K562 (cell line): ENCODE measurements at regions not wholly inside any gene's neighbourhood (a gene's known extent, or its start where the extent isn't known, plus 50 kb on each side); places are given as distances from the start of the nearest gene placed in this dataset.

Experiments
- ATAC-seq: fragments of 200-7000 bp; cut with Tn5 transposase; 3 replicates; pipeline ENCODE4 v1.9.1; 2020; ENCODE audit warnings: moderate library complexity
- BruUV-seq: library from RNA; stranded (reverse); fragments of 400-500 nt; replicated peaks from 2 replicates; lab custom pipeline; 2021; lab: Mats Ljungman, UMichigan
- CTCF ChIA-PET: fragments of 300-600 bp; formaldehyde crosslinking; extraction: SDS; loops from one replicate; lab custom pipeline; 2021; ENCODE audit warnings: low intra/inter-chr PET ratio; lab: Yijun Ruan, JAX
- POLR2A ChIA-PET: fragments of 300-600, 350-650 bp; sonication (Branson Sonifier 250); formaldehyde crosslinking; extraction: SDS; loops from one replicate; lab custom pipeline; 2021; ENCODE audit warnings: antibody characterized with exemption, inconsistent platforms; lab: Yijun Ruan, JAX
- DNase-seq, 4 experiments: peaks; one replicate each; pipeline versions ENCODE4 v3.0.0 to v3.0.0-alpha.2; 2011 to 2018; ENCODE audit warnings: low spot score in 3 of 4, mixed read lengths in 3 of 4; ENCODE audit errors: extremely low read depth in 1 of 4
- FAIRE-seq: peaks from 2 replicates; lab custom pipeline; 2011; peaks lifted over from hg19 to GRCh38; lab: Jason Lieb, UNC
- H2AFZ ChIP-seq: 2 replicates; pipeline ENCODE4 v1.6.0; 2011; ENCODE audit warnings: low read depth, low read length, control low read depth, inconsistent platforms
- H3K27ac ChIP-seq: fragments of 200-600 bp; 3 replicates; pipeline ENCODE4 v1.8.0; 2011; ENCODE audit warnings: low read depth, mild to moderate bottlenecking, control low read depth, inconsistent platforms, low read length, moderate library complexity, mixed read lengths; ENCODE audit errors: extremely low read depth
- H3K27me3 ChIP-seq, 2 experiments: fragments of 300-600 bp in 1 of 2; 2 replicates in 1 of 2; 3 replicates in 1 of 2; pipeline versions ENCODE4 v1.6.0 to v1.8.0; 2011; ENCODE audit warnings: inconsistent platforms in 2 of 2, low read length in 2 of 2, mild to moderate bottlenecking in 1 of 2, mixed read lengths in 1 of 2, moderate library complexity in 1 of 2; ENCODE audit not compliant: control insufficient read depth in 2 of 2, insufficient read depth in 2 of 2
- H3K36me3 ChIP-seq: fragments of 300-600 bp; 3 replicates; pipeline ENCODE4 v1.8.0; 2011; ENCODE audit warnings: mild to moderate bottlenecking, low read length, inconsistent platforms; ENCODE audit not compliant: control insufficient read depth, insufficient read depth
- H3K4me1 ChIP-seq, 2 experiments: fragments of 200-600 bp in 1 of 2; replicated peaks in 1 of 2; 2 replicates in 1 of 2; 3 replicates in 1 of 2; pipeline versions ENCODE4 v1.5.1 to v1.8.0; 2011; ENCODE audit warnings: inconsistent platforms in 2 of 2, low read length in 2 of 2, mild to moderate bottlenecking in 1 of 2, mixed read lengths in 1 of 2, moderate library complexity in 1 of 2; ENCODE audit not compliant: control insufficient read depth in 2 of 2, insufficient read depth in 2 of 2
- H3K4me2 ChIP-seq: 2 replicates; pipeline ENCODE4 v1.6.1; 2011; ENCODE audit warnings: low read length, control low read depth, inconsistent platforms, mixed read lengths; ENCODE audit not compliant: insufficient read depth
- H3K4me3 ChIP-seq: fragments of 200-600 bp; sonication (generic), shearing (Covaris generic); 2 replicates; pipeline ENCODE4 v1.5.1; 2016; ENCODE audit warnings: control low read depth, inconsistent platforms
- H3K79me2 ChIP-seq: fragments of 200-600 bp; 3 replicates; pipeline ENCODE4 v1.8.0; 2011; ENCODE audit warnings: low read length, inconsistent platforms; ENCODE audit not compliant: control insufficient read depth, insufficient read depth
- H3K9ac ChIP-seq, 2 experiments: 2 replicates each; pipeline versions ENCODE4 v1.6.0 to v1.6.1; 2011; ENCODE audit warnings: low read depth in 2 of 2, low read length in 2 of 2, control low read depth in 1 of 2, inconsistent platforms in 1 of 2, mild to moderate bottlenecking in 1 of 2, mixed read lengths in 1 of 2; ENCODE audit not compliant: insufficient read depth in 1 of 2
- H3K9me1 ChIP-seq: one replicate; pipeline ENCODE4 v1.6.0; 2011; ENCODE audit warnings: inconsistent platforms, mild to moderate bottlenecking, low read length, moderate library complexity; ENCODE audit not compliant: control insufficient read depth, insufficient read depth
- H3K9me3 ChIP-seq: replicated peaks from 2 replicates; pipeline ENCODE4 v1.5.1; 2011; ENCODE audit warnings: low read depth, low read length, inconsistent platforms; ENCODE audit not compliant: control insufficient read depth, insufficient read depth
- H4K20me1 ChIP-seq: replicated peaks from 2 replicates; pipeline ENCODE4 v1.6.1; 2011; ENCODE audit warnings: low read length, inconsistent platforms, mixed read lengths; ENCODE audit not compliant: control insufficient read depth, insufficient read depth
- C11orf30 ChIP-seq: fragments of 450-650 bp; IDR thresholded peaks from 2 replicates; pipeline ENCODE4 v1.6.1; 2016; ENCODE audit warnings: low read depth, mild to moderate bottlenecking
- CBFA2T2 ChIP-seq: fragments of 450-650 bp; conservative IDR thresholded peaks from 2 replicates; pipeline ENCODE4 v1.6.1; 2017; ENCODE audit warnings: mild to moderate bottlenecking
- FOXP4 ChIP-seq: sonication (generic); formaldehyde crosslinking; IDR thresholded peaks from 2 replicates; pipeline ENCODE4 v1.8.0; 2022; ENCODE audit warnings: mild to moderate bottlenecking, missing genetic modification reagents, borderline replicate concordance
- GTF3C2 ChIP-seq: IDR thresholded peaks from 3 replicates; pipeline ENCODE4 v1.6.1; 2011; ENCODE audit warnings: borderline replicate concordance, mild to moderate bottlenecking, moderate library complexity; ENCODE audit not compliant: insufficient read length; ENCODE audit errors: extremely low read depth
- HOMEZ ChIP-seq: fragments of 250-450 bp; sonication (Bioruptor Pico); IDR thresholded peaks from 2 replicates; pipeline ENCODE4 v1.4.0; 2020; ENCODE audit warnings: mild to moderate bottlenecking, moderate library complexity
- HOXB6 ChIP-seq: fragments of 250-450 bp; sonication (Bioruptor Pico); IDR thresholded peaks from 2 replicates; pipeline ENCODE4 v1.5.1; 2022; ENCODE audit warnings: mild to moderate bottlenecking, borderline replicate concordance
- OTX1 ChIP-seq: fragments of 450-650 bp; formaldehyde crosslinking; IDR thresholded peaks from 2 replicates; pipeline ENCODE4 v1.4.0; 2022; ENCODE audit warnings: mild to moderate bottlenecking
- RFX5 ChIP-seq: IDR thresholded peaks from 2 replicates; pipeline ENCODE4 v1.6.1; 2011; ENCODE audit warnings: low read depth, mild to moderate bottlenecking, improper control_type of control experiment, low read length
- SMARCA4 ChIP-seq: fragments of 450-650 bp; IDR thresholded peaks from 2 replicates; pipeline ENCODE4 v1.6.1; 2016
- SOX6 ChIP-seq: fragments of 450-650 bp; IDR thresholded peaks from 2 replicates; pipeline ENCODE4 v1.6.1; 2014; ENCODE audit warnings: mild to moderate bottlenecking
- ZNF184 ChIP-seq: sonication (generic); formaldehyde crosslinking; IDR thresholded peaks from 2 replicates; pipeline ENCODE4 v1.5.0; 2020; ENCODE audit warnings: missing genetic modification reagents
- WGBS: fragments of 100-300 bp; shearing (Covaris generic); methylation state at CpG from one replicate; pipeline ENCODE4 v1.1.6; 2016; ENCODE audit warnings: low coverage, mixed read lengths; ENCODE audit not compliant: insufficient coverage; ENCODE audit errors: missing lambda C conversion rate; 5-methylcytosine and 5-hydroxymethylcytosine counted together
- in situ Hi-C: fragments of 300-500 bp; cut with MboI; formaldehyde crosslinking; loops from 4 replicates; pipeline ENCODE4 v1.15.0; 2018; ENCODE audit warnings: inconsistent platforms, mixed read lengths
- intact Hi-C: fragments of 100-400 bp; cut with micrococcal nuclease; formaldehyde crosslinking; loops from 2 replicates; pipeline ENCODE4 v1.14.2; 2022

GRCh38 chr3:106332129-106332528 lies 463.3 kb upstream of the CBLB start (continued):
- TF ChIP-seq GTF3C2 = no peak
- TF ChIP-seq, all 486 proteins: peak for 0

- Histone ChIP-seq H3K9ac (no peak overlapping the region), H3K9me1 (no peaks in the 10 kb centered on the region), H3K79me2 (no peaks in the 10 kb centered on the region), H3K27ac (no peak overlapping the region), H3K27me3 (no peaks in the 10 kb centered on the region), H3K4me1 (no peaks in the 10 kb centered on the region), H4K20me1 (no peaks in the 10 kb centered on the region), H2AFZ (no peak overlapping the region), H3K9me3 (no peaks in the 10 kb centered on the region), H3K36me3 (no peaks in the 10 kb centered on the region), H3K4me2 (no peak overlapping the region), H3K4me3 (no peak overlapping the region)
- 0% methylated on average over 2 of the region's 2 CpGs for WGBS
- FAIRE-seq (no peak), ATAC-seq (no peak), DNase-seq (no peak)
- in situ Hi-C loops = no loop called here
- POLR2A ChIA-PET = no interaction called here
- BruUV-seq = no TSS peak
- intact Hi-C loops = no loop called here
- CTCF ChIA-PET = no interaction called here
- TF ChIP-seq CBFA2T2 = no peak
- TF ChIP-seq RFX5 = no peak
- TF ChIP-seq OTX1 (CRISPR knock-in tag) = no peak
- no peak for TF ChIP-seq SMARCA4
- no peak for TF ChIP-seq FOXP4 (CRISPR knock-in tag)
- no peak for TF ChIP-seq ZNF184 (CRISPR knock-in tag)
- TF ChIP-seq HOMEZ = no peak
- TF ChIP-seq SOX6 = no peak
- TF ChIP-seq HOXB6 = no peak
- TF ChIP-seq C11orf30 = no peak
These were observed 464.1 kb upstream of the CBLB start for GRCh38 chr3:106332884-106333283.
